ENCODE measurements at regions not wholly inside any gene's neighbourhood (a gene's known extent, or its start where the extent isn't known, plus 50 kb on each side); places are given as distances from the start of the nearest gene placed in this dataset.

GRCh38 chr2:139160836-139161235 lies 380.6 kb upstream of the NXPH2 start:
- no peak for TF ChIP-seq ZNF366 (tag by site-specific recombination; conservative IDR thresholded peaks at IDR 0.05)
- no peak for TF ChIP-seq CTCF (tag by site-specific recombination; IDR thresholded peaks at IDR 0.05)
- no peak for TF ChIP-seq GLI4 (tag by site-specific recombination; IDR thresholded peaks at IDR 0.05)
